ENCODE measurements at regions not wholly inside any gene's neighbourhood (a gene's known extent, or its start where the extent isn't known, plus 50 kb on each side); places are given as distances from the start of the nearest gene placed in this dataset.

DNA sequence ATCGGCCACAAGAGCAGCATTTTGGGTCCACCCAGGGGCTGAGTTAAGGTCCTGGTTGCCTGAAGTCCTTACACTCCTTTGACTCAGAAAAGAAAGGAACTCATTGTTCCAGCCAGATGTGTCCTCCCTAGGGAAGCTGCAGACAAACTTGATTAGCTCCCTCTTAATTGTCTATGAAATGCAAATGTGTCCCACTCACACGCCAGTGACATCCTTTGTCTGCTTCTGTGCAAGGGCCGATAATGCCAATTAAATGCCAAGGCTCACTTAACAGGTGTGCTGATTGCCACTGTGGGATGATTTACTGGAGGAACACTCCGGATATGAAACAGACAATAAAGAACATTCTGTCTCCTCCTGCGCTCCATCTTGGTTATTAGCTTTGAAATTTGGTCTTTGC, 332.9 kb upstream of the CPEB2 start:
- TF ChIP-seq GATA2 (IDR thresholded peaks at IDR 0.05; ENCODE audit: low read depth, low read length), result no peak
- no peak for TF ChIP-seq GATA3 (IDR thresholded peaks at IDR 0.05; ENCODE audit: low read depth, low read length)

Data from SH-SY5Y (cell line).